ENCODE measurements at regions not wholly inside any gene's neighbourhood (a gene's known extent, or its start where the extent isn't known, plus 50 kb on each side); places are given as distances from the start of the nearest gene placed in this dataset.

- TF ChIP-seq EGR1 (IDR thresholded peaks at IDR 0.05; ENCODE audit: low read depth) (no peak), JUND (IDR thresholded peaks at IDR 0.05) (no peak), EZH2phosphoT487 (IDR thresholded peaks at IDR 0.05; ENCODE audit: borderline replicate concordance) (no peak), CTCF (IDR thresholded peaks at IDR 0.05 in 2 of 3, conservative IDR thresholded peaks at IDR 0.05 in 1 of 3; ENCODE audit: borderline replicate concordance in 1 of 3, insufficient read depth in 1 of 3, low read depth in 2 of 3, low read length in 2 of 3) (no peak), SP1 (IDR thresholded peaks at IDR 0.05; ENCODE audit: low read depth) (no peak), REST (IDR thresholded peaks at IDR 0.05; ENCODE audit: low read depth) (no peak), ZNF274 (IDR thresholded peaks at IDR 0.05; ENCODE audit: low read depth, low read length) (no peak), MAX (IDR thresholded peaks at IDR 0.05) (no peak), POLR2AphosphoS5 (IDR thresholded peaks at IDR 0.05; ENCODE audit: low read depth, low read length) (no peak), POLR2A (IDR thresholded peaks at IDR 0.05; ENCODE audit: borderline replicate concordance, extremely low read depth, insufficient read depth, insufficient read length) (no peak), ELF1 (IDR thresholded peaks at IDR 0.05; ENCODE audit: borderline replicate concordance, low read depth) (no peak), EZH2 (IDR thresholded peaks at IDR 0.05) (no peak), SIN3A (IDR thresholded peaks at IDR 0.05; ENCODE audit: low read depth) (no peak), SRF (IDR thresholded peaks at IDR 0.05; ENCODE audit: low read depth) (no peak)
Observed at GRCh38 chr11:112861356-112861755, 99.9 kb upstream of the NCAM1 start.

Measured in HCT116 (cell line).